Suppressor macrophage treated with lipopolysaccharide for 1 hour (primary cell): ENCODE measurements at regions not wholly inside any gene's neighbourhood (a gene's known extent, or its start where the extent isn't known, plus 50 kb on each side); places are given as distances from the start of the nearest gene placed in this dataset.

Source experiments
- DNase-seq, 3 donors: peaks; one replicate each; pipeline ENCODE4 v3.0.0-alpha.2; 2020 to 2022

- no peak for DNase-seq
Measured at GRCh38 chr2:220302756-220303155, 675.3 kb downstream of the SLC4A3 start.

- no peak for DNase-seq
Measured at GRCh38 chr2:220309215-220309614, 681.8 kb downstream of the SLC4A3 start.

- no peak for DNase-seq
Measured at GRCh38 chr2:220310451-220310861, 683.0 kb downstream of the SLC4A3 start.

GRCh38 chr2:220315098-220315823, 687.8 kb downstream of the SLC4A3 start:
- no peak for DNase-seq

GRCh38 chr2:220318037-220318436, 690.6 kb downstream of the SLC4A3 start:
- DNase-seq: no peak

GRCh38 chr2:220318508-220318907, 691.1 kb downstream of the SLC4A3 start:
- no peak for DNase-seq

- DNase-seq: no peak
Measured at GRCh38 chr2:220320326-220320725, 692.9 kb downstream of the SLC4A3 start.

GRCh38 chr2:220332886-220333285, 705.5 kb downstream of the SLC4A3 start:
- no peak for DNase-seq

- DNase-seq: no peak
Measured at GRCh38 chr2:220334210-220334609, 706.8 kb downstream of the SLC4A3 start.

- DNase-seq: no peak
Measured at GRCh38 chr2:220334871-220335590, 707.6 kb downstream of the SLC4A3 start.

GRCh38 chr2:220335591-220335915, 708.1 kb downstream of the SLC4A3 start:
- DNase-seq: no peak

- DNase-seq: no peak
Measured at GRCh38 chr2:220336771-220337170, 709.3 kb downstream of the SLC4A3 start.

GRCh38 chr2:220337611-220338440, 710.4 kb downstream of the SLC4A3 start:
- no peak for DNase-seq

- DNase-seq: no peak
Measured at GRCh38 chr2:220341014-220341413, 713.6 kb downstream of the SLC4A3 start.

GRCh38 chr2:220346919-220347318, 719.5 kb downstream of the SLC4A3 start:
- DNase-seq: no peak

- no peak for DNase-seq
Measured at GRCh38 chr2:220347626-220348025, 720.2 kb downstream of the SLC4A3 start.

GRCh38 chr2:220348206-220348605, 720.8 kb downstream of the SLC4A3 start:
- DNase-seq: no peak

- DNase-seq: no peak
Measured at GRCh38 chr2:220353897-220354296, 726.5 kb downstream of the SLC4A3 start.

GRCh38 chr2:220356076-220356475, 728.6 kb downstream of the SLC4A3 start:
- no peak for DNase-seq

- DNase-seq: no peak
Measured at GRCh38 chr2:220365023-220365422, 737.6 kb downstream of the SLC4A3 start.

- no peak for DNase-seq
Measured at GRCh38 chr2:220366765-220367164, 739.3 kb downstream of the SLC4A3 start.

- DNase-seq: no peak
Measured at GRCh38 chr2:220370764-220371163, 743.3 kb downstream of the SLC4A3 start.

GRCh38 chr2:220371211-220371610, 743.8 kb downstream of the SLC4A3 start:
- DNase-seq: no peak

- no peak for DNase-seq
Measured at GRCh38 chr2:220373878-220374277, 746.4 kb downstream of the SLC4A3 start.
